GM10266 (cell line): ENCODE measurements at regions not wholly inside any gene's neighbourhood (a gene's known extent, or its start where the extent isn't known, plus 50 kb on each side); places are given as distances from the start of the nearest gene placed in this dataset.

ENCODE experiments used
- DNase-seq: peaks from one replicate; pipeline ENCODE4 v3.0.0; 2012; ENCODE audit errors: extremely low spot score
- TF ChIP-seq, protein P1 (sequence below): IDR thresholded peaks from 2 replicates; pipeline ENCODE4 v1.5.1; 2012; ENCODE audit warnings: mild to moderate bottlenecking, low read depth; ENCODE audit not compliant: control insufficient read depth, insufficient read depth; ENCODE audit errors: missing control alignments

DNA sequence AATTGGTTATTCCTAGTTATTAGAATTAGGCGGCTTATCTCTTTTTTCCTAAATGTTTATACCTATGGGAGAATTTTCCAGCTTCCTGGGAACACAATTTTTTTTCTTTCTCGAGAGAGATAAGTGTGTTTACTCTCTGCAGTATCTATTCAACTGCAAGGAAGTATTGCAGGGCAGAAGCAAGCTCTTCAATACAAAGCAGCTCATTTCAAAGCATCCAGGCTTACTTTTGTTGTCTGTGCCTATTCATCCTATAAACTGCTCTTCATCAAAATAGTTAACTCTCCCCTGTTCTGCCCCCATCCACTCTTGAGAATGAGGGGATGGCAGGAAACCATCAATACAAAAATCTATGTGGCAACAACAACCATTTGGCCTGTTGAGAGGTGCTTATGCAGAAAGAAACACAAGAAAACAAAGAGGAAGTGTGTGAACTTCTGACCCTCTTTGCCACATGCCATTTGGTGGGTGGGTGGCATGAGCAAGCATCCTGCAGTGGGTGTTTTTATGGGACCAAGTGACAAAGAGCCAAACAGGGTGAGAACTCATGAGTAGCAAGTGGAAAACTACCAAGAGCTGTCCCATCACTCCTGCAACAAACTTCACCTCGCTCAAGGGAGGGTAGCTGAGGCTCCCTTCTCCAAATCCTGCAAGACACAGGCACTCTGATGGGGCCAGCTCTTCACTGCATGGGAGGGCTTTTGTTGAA is 50.6 kb upstream of the MRPS6 start:
- no peak for DNase-seq
- TF ChIP-seq, protein P1, sequence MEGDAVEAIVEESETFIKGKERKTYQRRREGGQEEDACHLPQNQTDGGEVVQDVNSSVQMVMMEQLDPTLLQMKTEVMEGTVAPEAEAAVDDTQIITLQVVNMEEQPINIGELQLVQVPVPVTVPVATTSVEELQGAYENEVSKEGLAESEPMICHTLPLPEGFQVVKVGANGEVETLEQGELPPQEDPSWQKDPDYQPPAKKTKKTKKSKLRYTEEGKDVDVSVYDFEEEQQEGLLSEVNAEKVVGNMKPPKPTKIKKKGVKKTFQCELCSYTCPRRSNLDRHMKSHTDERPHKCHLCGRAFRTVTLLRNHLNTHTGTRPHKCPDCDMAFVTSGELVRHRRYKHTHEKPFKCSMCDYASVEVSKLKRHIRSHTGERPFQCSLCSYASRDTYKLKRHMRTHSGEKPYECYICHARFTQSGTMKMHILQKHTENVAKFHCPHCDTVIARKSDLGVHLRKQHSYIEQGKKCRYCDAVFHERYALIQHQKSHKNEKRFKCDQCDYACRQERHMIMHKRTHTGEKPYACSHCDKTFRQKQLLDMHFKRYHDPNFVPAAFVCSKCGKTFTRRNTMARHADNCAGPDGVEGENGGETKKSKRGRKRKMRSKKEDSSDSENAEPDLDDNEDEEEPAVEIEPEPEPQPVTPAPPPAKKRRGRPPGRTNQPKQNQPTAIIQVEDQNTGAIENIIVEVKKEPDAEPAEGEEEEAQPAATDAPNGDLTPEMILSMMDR = no peak

DNA sequence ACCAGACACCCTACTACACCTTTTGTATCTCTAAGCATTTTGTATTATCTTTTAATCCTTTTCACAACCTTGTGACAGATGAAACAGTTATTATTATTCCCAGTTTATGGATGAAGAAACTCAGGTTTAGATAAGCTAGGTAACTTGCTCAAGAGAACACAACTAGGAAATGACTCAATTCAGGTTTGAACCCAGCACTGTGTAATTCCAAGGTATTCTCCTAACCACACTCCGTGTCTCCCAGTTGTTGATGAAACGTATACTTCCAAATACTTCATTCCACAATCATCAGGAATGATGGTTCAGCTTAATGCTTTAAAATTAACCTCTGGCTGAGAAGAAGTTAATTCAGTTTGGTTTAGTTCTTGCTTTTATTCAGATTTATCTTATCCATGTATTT is 51.7 kb upstream of the MRPS6 start:
- TF ChIP-seq, protein P1 = no peak
- no peak for DNase-seq

DNA sequence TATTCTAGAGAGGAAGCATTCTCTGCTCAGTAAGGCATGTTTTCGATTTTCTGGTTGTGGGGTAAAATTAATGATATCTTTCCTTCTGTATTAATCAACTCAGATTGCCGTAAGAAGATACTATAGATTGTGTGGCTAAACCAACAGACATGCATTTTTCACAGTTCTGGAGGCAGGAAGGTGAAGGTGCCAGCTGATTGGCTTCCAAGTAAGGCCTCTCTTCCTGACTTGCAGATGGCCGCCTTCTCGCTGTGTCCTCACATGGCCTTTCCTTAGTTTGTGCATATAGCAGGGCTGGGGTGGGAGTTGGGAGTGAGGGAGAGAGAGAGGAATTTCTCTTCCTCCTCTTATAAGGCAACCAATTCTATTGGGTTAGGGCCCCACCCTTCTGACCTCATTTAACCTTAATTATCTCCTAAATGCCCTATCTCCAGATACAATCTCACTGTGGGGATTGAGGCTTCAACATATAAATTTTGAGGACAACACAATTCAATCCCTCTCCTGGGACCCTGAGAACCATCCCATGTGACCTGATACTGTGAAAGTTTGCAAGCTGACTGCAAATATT is 52.3 kb upstream of the MRPS6 start:
- TF ChIP-seq, protein P1 = no peak

DNA sequence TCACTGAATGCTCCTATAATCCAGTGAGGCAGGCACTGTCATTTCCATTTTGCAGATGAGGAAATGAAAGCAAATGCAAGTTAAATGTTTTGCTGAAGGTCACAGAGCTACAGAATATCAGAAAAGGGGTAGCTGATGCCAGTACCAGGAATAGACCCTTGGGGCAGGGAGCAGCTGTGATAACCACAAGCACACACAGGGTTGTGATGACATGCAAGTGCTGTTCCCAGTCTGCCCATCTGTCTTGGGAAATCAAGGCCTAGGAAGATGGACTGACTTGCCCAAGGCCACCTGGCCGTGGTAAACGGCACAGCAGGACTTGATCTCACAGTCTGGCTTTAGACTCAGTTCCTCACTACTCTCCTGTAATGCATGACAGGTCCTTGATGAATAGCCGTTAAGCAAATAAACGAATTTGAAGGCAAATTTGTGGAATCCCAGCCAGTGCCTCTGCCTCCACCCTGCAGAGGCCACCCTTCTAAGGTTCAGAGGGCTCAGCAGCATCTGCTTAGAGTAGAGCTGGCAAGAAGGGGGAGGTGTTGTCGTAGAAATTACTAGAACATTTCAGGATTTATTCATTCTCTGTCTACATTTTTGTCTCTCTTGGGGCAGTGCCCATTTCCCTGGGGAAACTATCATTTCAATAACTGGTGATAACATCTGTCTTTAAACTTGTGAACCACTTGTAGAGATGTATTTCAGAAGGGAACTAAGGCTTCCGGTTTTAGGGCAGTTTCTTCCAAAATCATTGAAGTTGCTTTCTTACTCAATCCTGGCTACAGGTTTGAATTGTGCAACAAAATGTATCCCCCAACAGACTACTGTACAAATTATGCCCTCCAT is 53.2 kb upstream of the MRPS6 start:
- TF ChIP-seq, protein P1 = no peak
- no peak for DNase-seq

More for the DNA sequence above, 52.3 kb upstream of the MRPS6 start:
- no peak for DNase-seq

DNA sequence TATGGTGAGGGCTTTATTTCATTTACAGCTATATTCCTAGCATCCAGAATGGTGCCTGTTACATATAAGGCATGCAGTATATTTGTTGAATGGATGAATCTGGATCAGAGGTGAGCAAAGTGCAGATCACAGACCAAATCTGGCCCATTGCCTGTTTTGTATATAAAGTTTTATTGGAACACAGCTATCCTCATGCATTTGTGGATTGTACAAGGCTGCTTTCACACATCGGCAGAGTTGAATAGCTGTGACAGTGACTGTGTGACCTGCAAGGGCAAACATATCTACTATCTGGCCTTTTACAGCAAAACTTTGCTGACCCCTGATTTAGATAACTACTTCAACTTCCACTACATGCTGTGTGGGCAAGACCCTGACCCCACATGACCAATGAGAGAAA is 54.0 kb upstream of the MRPS6 start:
- TF ChIP-seq, protein P1 = no peak
- no peak for DNase-seq

DNA sequence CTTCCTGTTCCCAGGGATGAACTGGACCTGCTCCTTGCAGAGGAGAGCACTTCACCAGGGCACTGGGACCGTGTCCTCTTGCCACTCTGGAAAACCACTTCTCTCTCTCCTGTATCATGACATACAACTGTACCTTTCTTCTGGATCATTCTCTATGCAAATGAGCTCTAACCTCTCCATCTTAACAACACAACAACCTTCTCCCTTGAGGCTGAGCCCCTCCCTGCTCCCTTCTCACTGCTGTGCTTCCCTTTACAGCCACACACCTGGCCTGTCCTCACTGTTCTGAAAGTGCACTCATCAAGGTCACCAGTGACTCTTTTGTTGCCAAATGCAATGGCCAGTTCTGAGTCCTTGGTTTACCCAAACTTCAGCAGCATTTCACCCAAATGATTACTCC is 54.5 kb upstream of the MRPS6 start:
- TF ChIP-seq, protein P1 = no peak
- no peak for DNase-seq
